ENCODE measurements at regions not wholly inside any gene's neighbourhood (a gene's known extent, or its start where the extent isn't known, plus 50 kb on each side); places are given as distances from the start of the nearest gene placed in this dataset.

GRCh38 chr13:102977471-102977870 lies 88.7 kb downstream of the SLC10A2 start:
- DNase-seq (no peak), ATAC-seq (ENCODE audit: low read depth) (no peak)
- POLR2A ChIA-PET: no interaction called here
- Mint-ChIP-seq H3K36me3 (ENCODE audit: low read depth) (no peaks in the 10 kb centered on the region), H3K4me3 (no peak overlapping the region), H3K4me1 (no peaks in the 10 kb centered on the region), H3K27ac (no peak overlapping the region), H3K27me3 (no peaks in the 10 kb centered on the region), H3K9me3 (no peaks in the 10 kb centered on the region)
- CTCF ChIA-PET: no interaction called here
- no peak for TF ChIP-seq CTCF (IDR thresholded peaks at IDR 0.05)
- intact Hi-C loops (cut with micrococcal nuclease): no loop called here

- no peak overlapping the region for H3K27ac Mint-ChIP-seq
- H3K9me3 Mint-ChIP-seq: no peaks in the 10 kb centered on the region
- no peaks in the 10 kb centered on the region for H3K27me3 Mint-ChIP-seq
- ChIA-PET CTCF (no interaction called here), POLR2A (no interaction called here)
- TF ChIP-seq CTCF (IDR thresholded peaks at IDR 0.05): no peak
- intact Hi-C loops (cut with micrococcal nuclease): no loop called here
- no peak overlapping the region for H3K4me3 Mint-ChIP-seq
- H3K36me3 Mint-ChIP-seq (ENCODE audit: low read depth): no peaks in the 10 kb centered on the region
- ATAC-seq (ENCODE audit: low read depth): no peak
- no peak for DNase-seq
- H3K4me1 Mint-ChIP-seq: peaks cover 8% of the 10 kb centered on the region
These were observed 91.7 kb downstream of the SLC10A2 start for GRCh38 chr13:102974317-102975087.

- intact Hi-C loops (cut with micrococcal nuclease): no loop called here
- no peaks in the 10 kb centered on the region for H3K9me3 Mint-ChIP-seq
- CTCF ChIA-PET: no interaction called here
These were observed 94.0 kb downstream of the SLC10A2 start for GRCh38 chr13:102972191-102972590.

GRCh38 chr13:102970542-102970941 lies 95.7 kb downstream of the SLC10A2 start:
- no peak overlapping the region for H3K4me3 Mint-ChIP-seq
- no peaks in the 10 kb centered on the region for H3K9me3 Mint-ChIP-seq
- H3K27me3 Mint-ChIP-seq: no peaks in the 10 kb centered on the region
- intact Hi-C loops (cut with micrococcal nuclease): no loop called here
- H3K36me3 Mint-ChIP-seq (ENCODE audit: low read depth): no peaks in the 10 kb centered on the region
- no peak overlapping the region for H3K27ac Mint-ChIP-seq
- CTCF ChIA-PET: no interaction called here
- no peak for TF ChIP-seq CTCF (IDR thresholded peaks at IDR 0.05)
- ATAC-seq (ENCODE audit: low read depth): peak; percentile 28
- POLR2A ChIA-PET: no interaction called here
- peaks cover 15% of the 10 kb centered on the region for H3K4me1 Mint-ChIP-seq
- no peak for DNase-seq

More at GRCh38 chr13:102972191-102972590, 94.0 kb downstream of the SLC10A2 start:
- Mint-ChIP-seq H3K4me1 (peaks cover 15% of the 10 kb centered on the region), H3K27ac (no peak overlapping the region), H3K4me3 (no peak overlapping the region), H3K36me3 (ENCODE audit: low read depth) (no peaks in the 10 kb centered on the region), H3K27me3 (no peaks in the 10 kb centered on the region)
- DNase-seq: no peak
- ATAC-seq (ENCODE audit: low read depth): no peak
- TF ChIP-seq CTCF (IDR thresholded peaks at IDR 0.05): no peak
- POLR2A ChIA-PET: no interaction called here

GRCh38 chr13:102968572-102969228 lies 97.5 kb downstream of the SLC10A2 start:
- Mint-ChIP-seq H3K4me1 (peaks cover 15% of the 10 kb centered on the region), H3K9me3 (no peaks in the 10 kb centered on the region), H3K27ac (no peak overlapping the region), H3K4me3 (no peak overlapping the region), H3K27me3 (no peaks in the 10 kb centered on the region), H3K36me3 (ENCODE audit: low read depth) (no peaks in the 10 kb centered on the region)
- ChIA-PET CTCF (no interaction called here), POLR2A (no interaction called here)
- no peak for TF ChIP-seq CTCF (IDR thresholded peaks at IDR 0.05)
- DNase-seq (no peak), ATAC-seq (ENCODE audit: low read depth) (peak; percentile 49)
- intact Hi-C loops (cut with micrococcal nuclease): no loop called here
